A549 (cell line): ENCODE measurements at regions not wholly inside any gene's neighbourhood (a gene's known extent, or its start where the extent isn't known, plus 50 kb on each side); places are given as distances from the start of the nearest gene placed in this dataset.

Experiments
- ATAC-seq, 2 experiments: fragments of 200-7000 bp in 1 of 2; fragments of >200 bp in 1 of 2; cut with Nextera tagmentation in 1 of 2; cut with Tn5 transposase in 1 of 2; 3 replicates each; pipeline versions ENCODE4 v1.8.0 to v1.9.1; 2018 to 2020; ENCODE audit warnings: mild to moderate bottlenecking in 1 of 2, moderate library complexity in 1 of 2
- CTCF ChIA-PET: fragments of 300-600 bp; sonication (Branson Sonifier 250); formaldehyde crosslinking; extraction: SDS; loops from one replicate; lab custom pipeline; 2021; ENCODE audit warnings: antibody characterized with exemption, inconsistent platforms; lab: Yijun Ruan, JAX
- POLR2A ChIA-PET: fragments of 350-600 bp; formaldehyde crosslinking; extraction: SDS; loops from one replicate; lab custom pipeline; 2021; ENCODE audit warnings: antibody characterized with exemption, inconsistent platforms; lab: Yijun Ruan, JAX
- DNase-seq, 2 experiments: peaks; one replicate each; pipeline versions ENCODE4 v3.0.0 to v3.0.0-alpha.2; 2011 to 2016; ENCODE audit warnings: low read depth in 1 of 2, low spot score in 1 of 2
- FAIRE-seq: peaks from 2 replicates; lab custom pipeline; 2011; peaks lifted over from hg19 to GRCh38; lab: Jason Lieb, UNC
- H3K27ac ChIP-seq, 2 experiments: fragments of >200 bp; sonication (Bioruptor Twin); formaldehyde crosslinking; 3 replicates each; pipeline ENCODE4 v1.5.1; 2016 to 2017
- H3K4me1 ChIP-seq: fragments of >200 bp; sonication (Bioruptor Twin); formaldehyde crosslinking; 3 replicates; pipeline ENCODE4 v1.6.1; 2016
- H3K4me2 ChIP-seq: fragments of >200 bp; sonication (Bioruptor Twin); formaldehyde crosslinking; 3 replicates; pipeline ENCODE4 v1.6.1; 2016
- H3K4me3 ChIP-seq: fragments of >200 bp; sonication (Bioruptor Twin); formaldehyde crosslinking; 3 replicates; pipeline ENCODE4 v1.5.1; 2016
- H3K9me3 ChIP-seq: fragments of >200 bp; sonication (Bioruptor Twin); formaldehyde crosslinking; 3 replicates; pipeline ENCODE4 v1.6.1; 2016
- BCL3 ChIP-seq: fragments of >200 bp; sonication (Bioruptor Twin); formaldehyde crosslinking; IDR thresholded peaks from 3 replicates; pipeline ENCODE4 v1.6.1; 2016
- BHLHE40 ChIP-seq: IDR thresholded peaks from 2 replicates; pipeline ENCODE4 v1.6.1; 2012; ENCODE audit warnings: low read depth, low read length, inconsistent platforms
- CBX2 ChIP-seq: fragments of 200-600 bp; sonication (generic); IDR thresholded peaks from 2 replicates; pipeline ENCODE4 v1.6.1; 2016; ENCODE audit warnings: low read depth, mild to moderate bottlenecking, borderline replicate concordance
- CBX8 ChIP-seq: fragments of 200-600 bp; sonication (generic); IDR thresholded peaks from 2 replicates; pipeline ENCODE4 v1.6.1; 2016
- EHF ChIP-seq: fragments of 250-450 bp; sonication (Bioruptor Pico); IDR thresholded peaks from 2 replicates; pipeline ENCODE4 v1.5.0; 2020; ENCODE audit warnings: mild to moderate bottlenecking
- EHMT2 ChIP-seq: fragments of 200-600 bp; sonication (generic); IDR thresholded peaks from 2 replicates; pipeline ENCODE4 v1.6.1; 2016; ENCODE audit warnings: antibody characterized with exemption, low read depth, mild to moderate bottlenecking, moderate library complexity
- FOSB ChIP-seq: fragments of 250-450 bp; sonication (Bioruptor Pico); IDR thresholded peaks from 2 replicates; pipeline ENCODE4 v1.5.0; 2020; ENCODE audit warnings: mild to moderate bottlenecking, moderate library complexity
- FOSL2 ChIP-seq, 2 experiments: fragments of 450-650 bp in 1 of 2; fragments of >200 bp in 1 of 2; sonication (Bioruptor Twin) in 1 of 2; formaldehyde crosslinking; IDR thresholded peaks; 2 replicates each; pipeline versions ENCODE4 v1.5.0 to v1.6.1; 2016 to 2020; ENCODE audit warnings: mild to moderate bottlenecking in 1 of 2, moderate library complexity in 1 of 2
- FOXS1 ChIP-seq: fragments of 250-450 bp; sonication (Bioruptor Pico); IDR thresholded peaks from 2 replicates; pipeline ENCODE4 v1.5.0; 2020; ENCODE audit warnings: mild to moderate bottlenecking, moderate library complexity
- HDAC2 ChIP-seq: fragments of 200-600 bp; sonication (generic); IDR thresholded peaks from 2 replicates; pipeline ENCODE4 v1.6.1; 2016
- HES2 ChIP-seq: fragments of >200 bp; sonication (Bioruptor Twin); formaldehyde crosslinking; IDR thresholded peaks from 2 replicates; pipeline ENCODE4 v1.6.1; 2016
- HEYL ChIP-seq: fragments of 250-450 bp; sonication (Bioruptor Pico); IDR thresholded peaks from 2 replicates; pipeline ENCODE4 v1.8.0; 2021; ENCODE audit warnings: mild to moderate bottlenecking, moderate library complexity
- HOXA7 ChIP-seq: fragments of 250-450 bp; sonication (Bioruptor Pico); IDR thresholded peaks from 2 replicates; pipeline ENCODE4 v1.5.0; 2020; ENCODE audit warnings: mild to moderate bottlenecking, moderate library complexity
- HOXB13 ChIP-seq: fragments of 250-450 bp; sonication (Bioruptor Pico); IDR thresholded peaks from 2 replicates; pipeline ENCODE4 v1.5.0; 2020; ENCODE audit warnings: low read depth, mild to moderate bottlenecking, moderate library complexity
- HOXB5 ChIP-seq: fragments of 250-450 bp; sonication (Bioruptor Pico); IDR thresholded peaks from 2 replicates; pipeline ENCODE4 v1.5.0; 2020; ENCODE audit warnings: mild to moderate bottlenecking, moderate library complexity
- JUNB ChIP-seq: fragments of >200 bp; sonication (Bioruptor Twin); formaldehyde crosslinking; IDR thresholded peaks from 2 replicates; pipeline ENCODE4 v1.6.1; 2016
- MAZ ChIP-seq: fragments of 150-350 bp; IDR thresholded peaks from 2 replicates; pipeline ENCODE4 v1.6.1; 2014; ENCODE audit warnings: antibody characterized with exemption, low read depth, low read length, borderline replicate concordance
- NPAS2 ChIP-seq: fragments of 250-450 bp; sonication (Bioruptor Pico); IDR thresholded peaks from 2 replicates; pipeline ENCODE4 v1.8.0; 2022; ENCODE audit warnings: mild to moderate bottlenecking, moderate library complexity, borderline replicate concordance
- PBX3 ChIP-seq: IDR thresholded peaks from 2 replicates; pipeline ENCODE4 v1.6.1; 2012
- POLR2A ChIP-seq: IDR thresholded peaks from 2 replicates; pipeline ENCODE4 v1.6.1; 2012; ENCODE audit warnings: mild to moderate bottlenecking, low read length
- POLR2AphosphoS2 ChIP-seq: conservative IDR thresholded peaks from 2 replicates; pipeline ENCODE4 v1.6.1; 2012; ENCODE audit warnings: low read length, improper control_type of control experiment, inconsistent platforms
- RFX5 ChIP-seq: fragments of 450-650 bp; IDR thresholded peaks from 2 replicates; pipeline ENCODE4 v1.7.1; 2014; ENCODE audit warnings: antibody characterized with exemption, mild to moderate bottlenecking, moderate library complexity
- SMC3 ChIP-seq: fragments of >200 bp; sonication (Bioruptor Twin); formaldehyde crosslinking; IDR thresholded peaks from 3 replicates; pipeline ENCODE4 v1.6.1; 2018; ENCODE audit warnings: inconsistent platforms
- SREBF2 ChIP-seq: fragments of 450-650 bp; IDR thresholded peaks from 2 replicates; pipeline ENCODE4 v1.6.1; 2014; ENCODE audit warnings: mild to moderate bottlenecking, moderate library complexity
- ZC3H11A ChIP-seq: fragments of 450-650 bp; IDR thresholded peaks from 2 replicates; pipeline ENCODE4 v1.6.1; 2014; ENCODE audit warnings: antibody characterized with exemption, mild to moderate bottlenecking
- ZFP36 ChIP-seq: fragments of 450-650 bp; IDR thresholded peaks from 2 replicates; pipeline ENCODE4 v1.6.1; 2014; ENCODE audit warnings: borderline replicate concordance; ENCODE audit not compliant: partially characterized antibody
- ZNF302 ChIP-seq: fragments of 250-450 bp; sonication (Bioruptor Pico); IDR thresholded peaks from 2 replicates; pipeline ENCODE4 v1.9.0; 2021; ENCODE audit warnings: inconsistent platforms, mild to moderate bottlenecking, moderate library complexity
- WGBS: methylation state at CpG from one replicate; pipeline ENCODE4 v1.1.6; 2017; ENCODE audit errors: missing lambda C conversion rate; 5-methylcytosine and 5-hydroxymethylcytosine counted together

- FAIRE-seq: no peak
- no peak overlapping the region for H3K27ac ChIP-seq
- 52% methylated on average over 4 of the region's 4 CpGs for WGBS
Measured at GRCh38 chr12:90741611-90742010, 213.4 kb downstream of the CCER1 start.

GRCh38 chr12:90729736-90730135 lies 225.2 kb downstream of the CCER1 start:
- H3K4me1 ChIP-seq: no peaks in the 10 kb centered on the region
- H3K9me3 ChIP-seq: no peaks in the 10 kb centered on the region
- TF ChIP-seq RFX5: no peak
- no peak for TF ChIP-seq FOXS1 (CRISPR knock-in tag)
- no peak for TF ChIP-seq MAZ
- TF ChIP-seq POLR2A: no peak
- TF ChIP-seq CBX2: no peak
- TF ChIP-seq HEYL (CRISPR knock-in tag): no peak
- TF ChIP-seq FOSL2 (IDR thresholded peaks at IDR 0.05): no peak
- TF ChIP-seq FOSL2 (CRISPR knock-in tag; IDR thresholded peaks at IDR 0.05): no peak
- no peak for TF ChIP-seq PBX3
- TF ChIP-seq POLR2AphosphoS2: no peak
- WGBS: 52% methylated on average over 4 of the region's 4 CpGs
- DNase-seq: peak in 1 of 2 experiments; percentile 22
- ChIA-PET POLR2A (no interaction called here), CTCF (interaction anchor here (0.6 kb wide), 1 partner anchor 1130 kb away, joined by 6 read pairs; no protein-coding TSS in a partner anchor)
- no peak for ATAC-seq
- H3K27ac ChIP-seq: no peak overlapping the region
- FAIRE-seq: no peak
- no peak overlapping the region for H3K4me3 ChIP-seq
- H3K4me2 ChIP-seq: no peak overlapping the region

More at GRCh38 chr12:90741611-90742010, 213.4 kb downstream of the CCER1 start:
- Histone ChIP-seq H3K4me1 (no peaks in the 10 kb centered on the region), H3K4me3 (no peak overlapping the region), H3K9me3 (no peaks in the 10 kb centered on the region), H3K4me2 (no peak overlapping the region)
- DNase-seq (no peak), ATAC-seq (no peak)
- CTCF ChIA-PET: no interaction called here
- no peak for TF ChIP-seq JUNB
- no peak for TF ChIP-seq CBX8
- no peak for TF ChIP-seq HOXA7
- TF ChIP-seq HOXB5 (CRISPR knock-in tag): no peak
- no peak for TF ChIP-seq BCL3
- no peak for TF ChIP-seq EHMT2
- TF ChIP-seq HES2: no peak
- no peak for TF ChIP-seq HOXB13 (CRISPR knock-in tag)
- TF ChIP-seq SREBF2: no peak
- no peak for TF ChIP-seq ZNF302
- no peak for TF ChIP-seq BHLHE40
- no peak for TF ChIP-seq SMC3
- no peak for TF ChIP-seq EHF
- no peak for TF ChIP-seq HDAC2
- TF ChIP-seq ZC3H11A: no peak
- TF ChIP-seq CBX2: no peak
- TF ChIP-seq FOSB (CRISPR knock-in tag): no peak
- TF ChIP-seq NPAS2 (CRISPR knock-in tag): no peak
- TF ChIP-seq ZFP36: no peak
- POLR2A ChIA-PET: no interaction called here
